OCI-LY7 (cell line): ENCODE measurements at regions not wholly inside any gene's neighbourhood (a gene's known extent, or its start where the extent isn't known, plus 50 kb on each side); places are given as distances from the start of the nearest gene placed in this dataset.

Experiments
- EZH2phosphoT487 ChIP-seq: fragments of 200-600 bp; sonication (generic); IDR thresholded peaks from 2 replicates; pipeline ENCODE4 v1.6.1; 2018; ENCODE audit warnings: low read depth, borderline replicate concordance, mild to moderate bottlenecking, mixed run types, antibody characterized with exemption, low read length, moderate library complexity, mixed read lengths
- TF ChIP-seq, protein P1 (sequence below): fragments of 200-600 bp; sonication (generic); conservative IDR thresholded peaks from 2 replicates; pipeline ENCODE4 v1.5.1; 2014; ENCODE audit warnings: mild to moderate bottlenecking, antibody characterized with exemption, low read length, moderate library complexity, mixed read lengths

DNA sequence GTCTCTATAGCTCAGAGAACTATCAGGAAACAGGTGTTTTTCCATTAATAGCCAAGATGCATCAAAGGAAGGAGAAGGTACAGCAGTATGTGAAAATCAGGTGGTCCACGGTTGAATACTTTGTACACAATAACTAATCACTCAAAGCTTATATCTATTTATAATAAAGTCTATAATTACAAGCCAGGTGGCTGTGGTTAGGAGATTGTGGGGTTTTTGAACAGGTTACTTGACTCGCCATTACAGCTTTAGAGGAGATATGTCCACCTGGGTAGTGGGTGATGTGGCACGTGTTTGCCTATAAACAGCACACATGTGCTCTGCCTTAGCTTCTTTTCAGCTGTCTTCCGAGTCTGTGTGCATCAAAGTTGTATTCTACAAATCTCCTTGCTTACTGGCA is 892.2 kb upstream of the ZEB2 start:
- TF ChIP-seq, protein P1, sequence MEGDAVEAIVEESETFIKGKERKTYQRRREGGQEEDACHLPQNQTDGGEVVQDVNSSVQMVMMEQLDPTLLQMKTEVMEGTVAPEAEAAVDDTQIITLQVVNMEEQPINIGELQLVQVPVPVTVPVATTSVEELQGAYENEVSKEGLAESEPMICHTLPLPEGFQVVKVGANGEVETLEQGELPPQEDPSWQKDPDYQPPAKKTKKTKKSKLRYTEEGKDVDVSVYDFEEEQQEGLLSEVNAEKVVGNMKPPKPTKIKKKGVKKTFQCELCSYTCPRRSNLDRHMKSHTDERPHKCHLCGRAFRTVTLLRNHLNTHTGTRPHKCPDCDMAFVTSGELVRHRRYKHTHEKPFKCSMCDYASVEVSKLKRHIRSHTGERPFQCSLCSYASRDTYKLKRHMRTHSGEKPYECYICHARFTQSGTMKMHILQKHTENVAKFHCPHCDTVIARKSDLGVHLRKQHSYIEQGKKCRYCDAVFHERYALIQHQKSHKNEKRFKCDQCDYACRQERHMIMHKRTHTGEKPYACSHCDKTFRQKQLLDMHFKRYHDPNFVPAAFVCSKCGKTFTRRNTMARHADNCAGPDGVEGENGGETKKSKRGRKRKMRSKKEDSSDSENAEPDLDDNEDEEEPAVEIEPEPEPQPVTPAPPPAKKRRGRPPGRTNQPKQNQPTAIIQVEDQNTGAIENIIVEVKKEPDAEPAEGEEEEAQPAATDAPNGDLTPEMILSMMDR: no peak
- TF ChIP-seq EZH2phosphoT487: no peak
